NCI-H1436 (cell line): ENCODE measurements at regions not wholly inside any gene's neighbourhood (a gene's known extent, or its start where the extent isn't known, plus 50 kb on each side); places are given as distances from the start of the nearest gene placed in this dataset.
"Not testable (repeated sequence)": the region's sequence is repeated elsewhere in the genome, so short reads cannot be mapped to it uniquely, and the experiment has no call there.

ENCODE experiments used
- DNase-seq: peaks from one replicate; lab custom pipeline; 2025; lab: John Stamatoyannopoulos, UW

- DNase-seq = no peak
These were observed 203.6 kb downstream of the ACKR3 start for GRCh38 chr2:236773206-236773605.

GRCh38 chr2:236774171-236774570 is 204.5 kb downstream of the ACKR3 start:
- DNase-seq = no peak

GRCh38 chr2:236775511-236775910 is 205.9 kb downstream of the ACKR3 start:
- no peak for DNase-seq

GRCh38 chr2:236776206-236776605 is 206.6 kb downstream of the ACKR3 start:
- no peak for DNase-seq

- DNase-seq = no peak
These were observed 207.1 kb downstream of the ACKR3 start for GRCh38 chr2:236776695-236777251.

GRCh38 chr2:236777408-236777807 is 207.8 kb downstream of the ACKR3 start:
- DNase-seq = no peak

GRCh38 chr2:236781933-236782816 is 212.6 kb downstream of the ACKR3 start:
- no peak for DNase-seq

GRCh38 chr2:236782938-236783337 is 213.3 kb downstream of the ACKR3 start:
- DNase-seq = no peak

- no peak for DNase-seq
These were observed 213.9 kb downstream of the ACKR3 start for GRCh38 chr2:236783417-236784020.

GRCh38 chr2:236785611-236786057 is 216.0 kb downstream of the ACKR3 start:
- DNase-seq = no peak

GRCh38 chr2:236786751-236787150 is 217.1 kb downstream of the ACKR3 start:
- DNase-seq = no peak

- DNase-seq = not testable (repeated sequence)
These were observed 217.8 kb downstream of the ACKR3 start for GRCh38 chr2:236787376-236787775.

GRCh38 chr2:236787885-236788284 is 218.3 kb downstream of the ACKR3 start:
- no peak for DNase-seq

GRCh38 chr2:236790963-236791362 is 221.3 kb downstream of the ACKR3 start:
- DNase-seq = no peak

- DNase-seq = no peak
These were observed 223.7 kb downstream of the ACKR3 start for GRCh38 chr2:236793023-236794011.

- DNase-seq = peak; percentile 15
These were observed 224.7 kb downstream of the ACKR3 start for GRCh38 chr2:236794176-236794957.

GRCh38 chr2:236795169-236795860 is 225.7 kb downstream of the ACKR3 start:
- DNase-seq = no peak

- DNase-seq = no peak
These were observed 226.2 kb downstream of the ACKR3 start for GRCh38 chr2:236795861-236796219.

- DNase-seq = no peak
These were observed 226.6 kb downstream of the ACKR3 start for GRCh38 chr2:236796236-236796635.

- DNase-seq = no peak
These were observed 227.8 kb downstream of the ACKR3 start for GRCh38 chr2:236797411-236797810.
